Astrocyte (in vitro differentiated cells and primary cell): ENCODE measurements at regions not wholly inside any gene's neighbourhood (a gene's known extent, or its start where the extent isn't known, plus 50 kb on each side); places are given as distances from the start of the nearest gene placed in this dataset.

ENCODE experiments used
- DNase-seq: peaks from one replicate; pipeline ENCODE4 v3.0.0-alpha.2; 2010; ENCODE audit warnings: low read depth
- FAIRE-seq: peaks from 2 replicates; lab custom pipeline; 2011; peaks lifted over from hg19 to GRCh38; lab: Jason Lieb, UNC
- H2AFZ ChIP-seq: 2 replicates; pipeline ENCODE4 v1.6.0; 2012; ENCODE audit warnings: low read depth, low read length, inconsistent platforms
- H3K27ac ChIP-seq: 2 replicates; pipeline ENCODE4 v1.5.1; 2011; ENCODE audit warnings: low read depth, low read length, inconsistent platforms
- H3K27me3 ChIP-seq: 2 replicates; pipeline ENCODE4 v1.6.0; 2011; ENCODE audit warnings: low read length, inconsistent platforms; ENCODE audit not compliant: insufficient read depth
- H3K36me3 ChIP-seq: 2 replicates; pipeline ENCODE4 v1.5.1; 2011; ENCODE audit warnings: low read length, inconsistent platforms; ENCODE audit not compliant: insufficient read depth
- H3K4me1 ChIP-seq: 2 replicates; pipeline ENCODE4 v1.5.1; 2011; ENCODE audit warnings: low read length, inconsistent platforms; ENCODE audit not compliant: insufficient read depth
- H3K4me2 ChIP-seq: 2 replicates; pipeline ENCODE4 v1.6.0; 2012; ENCODE audit warnings: low read length, inconsistent platforms
- H3K4me3 ChIP-seq: 2 replicates; pipeline ENCODE4 v1.5.1; 2011; ENCODE audit warnings: low read depth, mild to moderate bottlenecking, low read length, inconsistent platforms; ENCODE audit not compliant: insufficient read depth
- H3K79me2 ChIP-seq: 2 replicates; pipeline ENCODE4 v1.6.0; 2012; ENCODE audit warnings: mild to moderate bottlenecking, low read length, inconsistent platforms; ENCODE audit not compliant: insufficient read depth
- H3K9ac ChIP-seq: 2 replicates; pipeline ENCODE4 v1.6.0; 2012; ENCODE audit warnings: mild to moderate bottlenecking, low read length, inconsistent platforms
- H3K9me3 ChIP-seq: 2 replicates; pipeline ENCODE4 v1.5.1; 2012; ENCODE audit warnings: low read depth, mild to moderate bottlenecking, low read length, inconsistent platforms; ENCODE audit not compliant: insufficient read depth
- H4K20me1 ChIP-seq: 2 replicates; pipeline ENCODE4 v1.6.0; 2012; ENCODE audit warnings: low read length, inconsistent platforms; ENCODE audit not compliant: insufficient read depth
- H3K27ac Mint-ChIP-seq: one replicate; pipeline ENCODE4 v1.8.0; 2021; ENCODE audit warnings: mild to moderate bottlenecking, mixed read lengths; ENCODE audit not compliant: unreplicated experiment
- H3K27me3 Mint-ChIP-seq: one replicate; pipeline ENCODE4 v1.8.0; 2021; ENCODE audit warnings: low read depth, mixed read lengths; ENCODE audit not compliant: unreplicated experiment
- H3K36me3 Mint-ChIP-seq: one replicate; pipeline ENCODE4 v1.8.0; 2021; ENCODE audit warnings: low read depth, mixed read lengths; ENCODE audit not compliant: unreplicated experiment
- H3K4me1 Mint-ChIP-seq: one replicate; pipeline ENCODE4 v1.8.0; 2021; ENCODE audit warnings: low read depth, mixed read lengths; ENCODE audit not compliant: unreplicated experiment
- H3K4me3 Mint-ChIP-seq: one replicate; pipeline ENCODE4 v1.8.0; 2021; ENCODE audit warnings: mild to moderate bottlenecking, moderate library complexity, mixed read lengths; ENCODE audit not compliant: unreplicated experiment
- H3K9me3 Mint-ChIP-seq: one replicate; pipeline ENCODE4 v1.8.0; 2021; ENCODE audit warnings: mild to moderate bottlenecking, mixed read lengths; ENCODE audit not compliant: unreplicated experiment
- CTCF ChIP-seq: IDR thresholded peaks from 2 replicates; pipeline ENCODE4 v1.5.1; 2011; ENCODE audit warnings: low read depth, mild to moderate bottlenecking, inconsistent platforms, low read length, moderate library complexity; ENCODE audit not compliant: insufficient read depth
- EZH2 ChIP-seq: IDR thresholded peaks from 2 replicates; pipeline ENCODE4 v1.6.1; 2012; ENCODE audit warnings: mild to moderate bottlenecking, low read length, inconsistent platforms; ENCODE audit not compliant: insufficient read depth

- H3K4me2 ChIP-seq: no peak overlapping the region
- Mint-ChIP-seq H3K27ac (no peak overlapping the region), H3K36me3 (no peaks in the 10 kb centered on the region), H3K9me3 (no peaks in the 10 kb centered on the region), H3K4me1 (no peaks in the 10 kb centered on the region), H3K27me3 (peaks cover 42% of the 10 kb centered on the region), H3K4me3 (no peak overlapping the region)
- TF ChIP-seq EZH2 (no peak), CTCF (no peak)
- no peak for FAIRE-seq
- no peaks in the 10 kb centered on the region for H3K9me3 ChIP-seq
- no peaks in the 10 kb centered on the region for H3K27me3 ChIP-seq
- H3K79me2 ChIP-seq: no peaks in the 10 kb centered on the region
- no peak overlapping the region for H2AFZ ChIP-seq
- H3K9ac ChIP-seq: no peak overlapping the region
- no peak overlapping the region for H3K4me3 ChIP-seq
- no peaks in the 10 kb centered on the region for H3K36me3 ChIP-seq
- no peak overlapping the region for H3K27ac ChIP-seq
- no peaks in the 10 kb centered on the region for H4K20me1 ChIP-seq
- H3K4me1 ChIP-seq: no peaks in the 10 kb centered on the region
- DNase-seq: no peak
Measured at GRCh38 chr2:239482778-239483712, 82.2 kb upstream of the HDAC4 start.

- H3K9ac ChIP-seq: no peak overlapping the region
- TF ChIP-seq CTCF (no peak), EZH2 (no peak)
- H2AFZ ChIP-seq: no peak overlapping the region
- no peak overlapping the region for H3K27ac Mint-ChIP-seq
- no peaks in the 10 kb centered on the region for H3K4me1 ChIP-seq
- H3K4me3 Mint-ChIP-seq: no peak overlapping the region
- peaks cover 19% of the 10 kb centered on the region for H3K27me3 Mint-ChIP-seq
- no peak overlapping the region for H3K4me2 ChIP-seq
- H3K9me3 ChIP-seq: no peaks in the 10 kb centered on the region
- no peaks in the 10 kb centered on the region for H3K4me1 Mint-ChIP-seq
- H3K9me3 Mint-ChIP-seq: peaks cover 5% of the 10 kb centered on the region
- H3K27ac ChIP-seq: no peak overlapping the region
- no peaks in the 10 kb centered on the region for H3K27me3 ChIP-seq
- H3K79me2 ChIP-seq: no peaks in the 10 kb centered on the region
- H4K20me1 ChIP-seq: no peaks in the 10 kb centered on the region
- no peaks in the 10 kb centered on the region for H3K36me3 Mint-ChIP-seq
- H3K36me3 ChIP-seq: no peaks in the 10 kb centered on the region
- FAIRE-seq (no peak), DNase-seq (no peak)
- H3K4me3 ChIP-seq: no peak overlapping the region
Measured at GRCh38 chr2:239479471-239479870, 78.7 kb upstream of the HDAC4 start.

- no peaks in the 10 kb centered on the region for H3K79me2 ChIP-seq
- Mint-ChIP-seq H3K27me3 (peaks cover 28% of the 10 kb centered on the region), H3K9me3 (peaks cover 5% of the 10 kb centered on the region), H3K36me3 (peaks cover 2% of the 10 kb centered on the region), H3K4me1 (no peaks in the 10 kb centered on the region), H3K4me3 (no peak overlapping the region), H3K27ac (no peak overlapping the region)
- no peaks in the 10 kb centered on the region for H4K20me1 ChIP-seq
- FAIRE-seq (no peak), DNase-seq (no peak)
- no peak overlapping the region for H3K4me3 ChIP-seq
- H3K4me2 ChIP-seq: no peak overlapping the region
- H3K9me3 ChIP-seq: no peaks in the 10 kb centered on the region
- no peak overlapping the region for H2AFZ ChIP-seq
- no peak for TF ChIP-seq CTCF
- TF ChIP-seq EZH2: no peak
- no peaks in the 10 kb centered on the region for H3K27me3 ChIP-seq
- no peaks in the 10 kb centered on the region for H3K4me1 ChIP-seq
- no peaks in the 10 kb centered on the region for H3K36me3 ChIP-seq
- H3K9ac ChIP-seq: no peak overlapping the region
- no peak overlapping the region for H3K27ac ChIP-seq
Measured at GRCh38 chr2:239477591-239477990, 76.8 kb upstream of the HDAC4 start.
